HG03064 (cell line): ENCODE measurements at regions not wholly inside any gene's neighbourhood (a gene's known extent, or its start where the extent isn't known, plus 50 kb on each side); places are given as distances from the start of the nearest gene placed in this dataset.
"Not testable (repeated sequence)": the region's sequence is repeated elsewhere in the genome, so short reads cannot be mapped to it uniquely, and the experiment has no call there.

Experiments used
- ATAC-seq: cut with Tn5 transposase; IDR thresholded peaks from one replicate; pipeline ENCODE4 v1.9.1; 2021; ENCODE audit warnings: low read depth; ENCODE audit not compliant: unreplicated experiment

GRCh38 chr12:126271159-126271558 lies 1205.9 kb downstream of the AACS start:
- ATAC-seq: no peak

GRCh38 chr12:126282691-126283090 lies 1217.5 kb downstream of the AACS start:
- no peak for ATAC-seq

- ATAC-seq: no peak
These were observed 1221.0 kb downstream of the AACS start for GRCh38 chr12:126286203-126286602.

GRCh38 chr12:126290456-126290855 lies 1225.2 kb downstream of the AACS start:
- no peak for ATAC-seq

GRCh38 chr12:126291987-126292386 lies 1226.8 kb downstream of the AACS start:
- ATAC-seq: not testable (repeated sequence)

- ATAC-seq: no peak
These were observed 1230.4 kb downstream of the AACS start for GRCh38 chr12:126295652-126296051.

GRCh38 chr12:126309278-126309677 lies 1244.0 kb downstream of the AACS start:
- no peak for ATAC-seq

GRCh38 chr12:126312457-126312856 lies 1247.2 kb downstream of the AACS start:
- ATAC-seq: no peak

GRCh38 chr12:126316411-126316810 lies 1251.2 kb downstream of the AACS start:
- ATAC-seq: no peak

GRCh38 chr12:126337556-126338441 lies 1272.6 kb downstream of the AACS start:
- no peak for ATAC-seq

- no peak for ATAC-seq
These were observed 1277.6 kb downstream of the AACS start for GRCh38 chr12:126342866-126343265.

- no peak for ATAC-seq
These were observed 1278.1 kb downstream of the AACS start for GRCh38 chr12:126343321-126343720.

- no peak for ATAC-seq
These were observed 1280.9 kb downstream of the AACS start for GRCh38 chr12:126346087-126346486.

- ATAC-seq: no peak
These were observed 1282.2 kb downstream of the AACS start for GRCh38 chr12:126347421-126347820.

GRCh38 chr12:126349383-126349782 lies 1284.1 kb downstream of the AACS start:
- no peak for ATAC-seq

- ATAC-seq: no peak
These were observed 1288.4 kb downstream of the AACS start for GRCh38 chr12:126353604-126354003.

GRCh38 chr12:126354633-126355032 lies 1289.4 kb downstream of the AACS start:
- ATAC-seq: no peak

GRCh38 chr12:126355346-126355745 lies 1290.1 kb downstream of the AACS start:
- no peak for ATAC-seq

- ATAC-seq: no peak
These were observed 1293.6 kb downstream of the AACS start for GRCh38 chr12:126358806-126359205.

- no peak for ATAC-seq
These were observed 1294.0 kb downstream of the AACS start for GRCh38 chr12:126359216-126359615.

GRCh38 chr12:126361804-126362203 lies 1296.6 kb downstream of the AACS start:
- ATAC-seq: no peak

- ATAC-seq: no peak
These were observed 1297.3 kb downstream of the AACS start for GRCh38 chr12:126362493-126362892.
